ENCODE measurements at regions not wholly inside any gene's neighbourhood (a gene's known extent, or its start where the extent isn't known, plus 50 kb on each side); places are given as distances from the start of the nearest gene placed in this dataset.

GRCh38 chr15:69892351-69892750 is 205.4 kb downstream of the TLE3 start:
- Histone ChIP-seq H3K4me3 (ENCODE audit: low read length) (no peak overlapping the region), H3K9me3 (ENCODE audit: control insufficient read depth, low read length) (peaks cover 43% of the 10 kb centered on the region), H3K9ac (ENCODE audit: extremely low read depth, low read length, poor library complexity, severe bottlenecking) (no peak overlapping the region), H3K4me1 (ENCODE audit: control insufficient read depth, insufficient read depth, low read length) (peaks cover 6% of the 10 kb centered on the region), H3K27ac (ENCODE audit: low read depth, low read length) (no peak overlapping the region), H3K36me3 (ENCODE audit: control insufficient read depth, insufficient read depth, low read length) (no peaks in the 10 kb centered on the region), H3K27me3 (ENCODE audit: control insufficient read depth, insufficient read depth, low read length, poor library complexity, severe bottlenecking) (no peaks in the 10 kb centered on the region)
- Mint-ChIP-seq H3K27me3 (ENCODE audit: insufficient read depth) (peaks cover 16% of the 10 kb centered on the region), H3K36me3 (ENCODE audit: low read depth) (no peaks in the 10 kb centered on the region), H3K4me1 (peaks cover 21% of the 10 kb centered on the region), H3K4me3 (no peak overlapping the region), H3K9me3 (peaks cover 22% of the 10 kb centered on the region), H3K27ac (no peak overlapping the region)
- TF ChIP-seq CTCF (conservative IDR thresholded peaks at IDR 0.05) = no peak
- no peak for DNase-seq
- 71% methylated on average over 4 of the region's 4 CpGs; no CpG with 5 or more reads in 1 of the 2 experiments for WGBS, 2 experiments (ENCODE audit: insufficient coverage in 1 of 2, insufficient read length in 1 of 2)

GRCh38 chr15:69893086-69893485 is 204.6 kb downstream of the TLE3 start:
- H3K4me1 ChIP-seq (ENCODE audit: control insufficient read depth, insufficient read depth, low read length) = peaks cover 6% of the 10 kb centered on the region
- 73 to 86% methylated on average over 2 of the region's 2 CpGs for WGBS, 2 experiments (ENCODE audit: insufficient coverage in 1 of 2, insufficient read length in 1 of 2)
- TF ChIP-seq CTCF (conservative IDR thresholded peaks at IDR 0.05) = no peak
- no peaks in the 10 kb centered on the region for H3K36me3 ChIP-seq (ENCODE audit: control insufficient read depth, insufficient read depth, low read length)
- H3K4me3 ChIP-seq (ENCODE audit: low read length) = no peak overlapping the region
- no peak overlapping the region for H3K27ac ChIP-seq (ENCODE audit: low read depth, low read length)
- Mint-ChIP-seq H3K9me3 (peaks cover 16% of the 10 kb centered on the region), H3K4me1 (peaks cover 21% of the 10 kb centered on the region), H3K27ac (no peak overlapping the region), H3K4me3 (no peak overlapping the region), H3K27me3 (ENCODE audit: insufficient read depth) (peaks cover 10% of the 10 kb centered on the region), H3K36me3 (ENCODE audit: low read depth) (no peaks in the 10 kb centered on the region)
- peaks cover 35% of the 10 kb centered on the region for H3K9me3 ChIP-seq (ENCODE audit: control insufficient read depth, low read length)
- H3K27me3 ChIP-seq (ENCODE audit: control insufficient read depth, insufficient read depth, low read length, poor library complexity, severe bottlenecking) = no peaks in the 10 kb centered on the region
- no peak for DNase-seq
- H3K9ac ChIP-seq (ENCODE audit: extremely low read depth, low read length, poor library complexity, severe bottlenecking) = no peak overlapping the region

GRCh38 chr15:69893863-69894262 is 203.9 kb downstream of the TLE3 start:
- WGBS, 2 experiments (ENCODE audit: insufficient coverage in 1 of 2, insufficient read length in 1 of 2) = 68 to 69% methylated on average over 2 of the region's 2 CpGs
- H3K9me3 Mint-ChIP-seq = peaks cover 8% of the 10 kb centered on the region
- no peak overlapping the region for H3K27ac ChIP-seq (ENCODE audit: low read depth, low read length)
- no peak overlapping the region for H3K4me3 ChIP-seq (ENCODE audit: low read length)
- no peak overlapping the region for H3K27ac Mint-ChIP-seq
- no peak for TF ChIP-seq CTCF (conservative IDR thresholded peaks at IDR 0.05)
- H3K27me3 Mint-ChIP-seq (ENCODE audit: insufficient read depth) = peaks cover 10% of the 10 kb centered on the region
- peaks cover 6% of the 10 kb centered on the region for H3K4me1 ChIP-seq (ENCODE audit: control insufficient read depth, insufficient read depth, low read length)
- peaks cover 21% of the 10 kb centered on the region for H3K4me1 Mint-ChIP-seq
- H3K4me3 Mint-ChIP-seq = no peak overlapping the region
- H3K36me3 Mint-ChIP-seq (ENCODE audit: low read depth) = no peaks in the 10 kb centered on the region
- H3K9me3 ChIP-seq (ENCODE audit: control insufficient read depth, low read length) = peaks cover 28% of the 10 kb centered on the region
- no peak overlapping the region for H3K9ac ChIP-seq (ENCODE audit: extremely low read depth, low read length, poor library complexity, severe bottlenecking)
- H3K27me3 ChIP-seq (ENCODE audit: control insufficient read depth, insufficient read depth, low read length, poor library complexity, severe bottlenecking) = no peaks in the 10 kb centered on the region
- peak; percentile 77 for DNase-seq
- no peaks in the 10 kb centered on the region for H3K36me3 ChIP-seq (ENCODE audit: control insufficient read depth, insufficient read depth, low read length)

All from endodermal cell (in vitro differentiated cells).